Esophagus squamous epithelium (tissue), 5 donors: ENCODE measurements at regions not wholly inside any gene's neighbourhood (a gene's known extent, or its start where the extent isn't known, plus 50 kb on each side); places are given as distances from the start of the nearest gene placed in this dataset.

ENCODE experiments used
- DNase-seq: peaks from one replicate; lab custom pipeline; 2025; lab: John Stamatoyannopoulos, UW
- H3K27ac ChIP-seq, 4 donors: fragments of 200-600 bp; sonication (generic); one replicate each; pipeline ENCODE4 v1.5.1; 2016 to 2019; ENCODE audit warnings: mild to moderate bottlenecking in 1 of 4
- H3K27me3 ChIP-seq, 4 donors: fragments of 200-600 bp; sonication (generic); 1 replicate in 3 of 4; 2 replicates in 1 of 4; pipeline versions ENCODE4 v1.5.1 to v1.6.0; 2017 to 2021; ENCODE audit warnings: antibody characterized with exemption in 1 of 4
- H3K36me3 ChIP-seq, 3 donors: fragments of 200-600 bp; sonication (generic); one replicate each; pipeline ENCODE4 v1.5.1; 2016 to 2019
- H3K4me1 ChIP-seq, 3 donors: fragments of 200-600 bp; sonication (generic); one replicate each; pipeline ENCODE4 v1.5.1; 2017 to 2019
- H3K4me3 ChIP-seq, 4 donors: fragments of 200-600 bp; sonication (generic); 1 replicate in 3 of 4; 2 replicates in 1 of 4; pipeline ENCODE4 v1.5.1; 2016 to 2019; ENCODE audit warnings: mild to moderate bottlenecking in 2 of 4, moderate library complexity in 1 of 4
- H3K9me3 ChIP-seq, 3 donors: fragments of 200-600 bp; sonication (generic); one replicate each; pipeline ENCODE4 v1.5.1; 2016 to 2019
- POLR2A ChIP-seq, 4 donors: fragments of 450-650 bp; IDR thresholded peaks; one replicate each; pipeline ENCODE4 v1.6.1; 2017; ENCODE audit warnings: antibody characterized with exemption in 4 of 4, mild to moderate bottlenecking in 4 of 4, moderate library complexity in 3 of 4
- WGBS, 2 donors: methylation state at CpG; one replicate each; pipeline ENCODE4 v1.1.5; 2018; 5-methylcytosine and 5-hydroxymethylcytosine counted together
- intact Hi-C: fragments of 100-400 bp; cut with DNase I; formaldehyde crosslinking; loops from one replicate; pipeline ENCODE4 v1.15.0; 2022
- TF ChIP-seq, protein P1 (sequence below), 6 experiments: fragments of 450-650 bp in 4 of 6; fragments of 200-600 bp in 2 of 6; sonication (generic) in 2 of 6; IDR thresholded peaks; one replicate each; pipeline ENCODE4 v1.5.1; 2016 to 2019; ENCODE audit warnings: antibody characterized with exemption in 6 of 6, mild to moderate bottlenecking in 4 of 6, moderate library complexity in 4 of 6
- donor health status: DM: yes; HTN: yes; CAD: no.

DNA sequence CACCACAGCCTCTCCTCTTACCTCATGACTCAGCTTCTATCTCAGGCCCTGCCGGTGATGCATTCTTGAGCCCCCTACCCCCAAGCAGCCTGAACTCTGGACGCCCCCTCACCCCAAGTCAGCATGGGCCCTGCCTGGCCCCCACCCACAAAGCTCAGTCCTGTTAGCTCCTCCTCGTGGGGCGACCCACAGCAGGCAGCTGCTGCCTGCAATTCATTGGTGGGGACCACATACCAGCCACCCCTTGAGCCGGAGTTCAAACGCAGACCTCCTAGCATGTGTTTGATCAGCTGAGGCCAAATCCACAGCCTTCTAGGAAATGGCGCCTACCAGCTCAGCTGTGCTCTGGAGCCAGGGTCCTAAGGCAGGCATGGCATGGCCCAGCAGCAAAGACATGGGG is 111.8 kb downstream of the EFNB1 start:
- Histone ChIP-seq H3K9me3 (no peaks in the 10 kb centered on the region), H3K27ac (no peak overlapping the region), H3K4me1 (no peaks in the 10 kb centered on the region), H3K36me3 (no peaks in the 10 kb centered on the region), H3K4me3 (no peak overlapping the region), H3K27me3 (no peaks in the 10 kb centered on the region)
- WGBS, 2 donors = 75 to 80% methylated on average over 1 to 3 of the region's 7 CpGs
- TF ChIP-seq POLR2A (IDR thresholded peaks at IDR 0.05) = no peak
- TF ChIP-seq, protein P1, sequence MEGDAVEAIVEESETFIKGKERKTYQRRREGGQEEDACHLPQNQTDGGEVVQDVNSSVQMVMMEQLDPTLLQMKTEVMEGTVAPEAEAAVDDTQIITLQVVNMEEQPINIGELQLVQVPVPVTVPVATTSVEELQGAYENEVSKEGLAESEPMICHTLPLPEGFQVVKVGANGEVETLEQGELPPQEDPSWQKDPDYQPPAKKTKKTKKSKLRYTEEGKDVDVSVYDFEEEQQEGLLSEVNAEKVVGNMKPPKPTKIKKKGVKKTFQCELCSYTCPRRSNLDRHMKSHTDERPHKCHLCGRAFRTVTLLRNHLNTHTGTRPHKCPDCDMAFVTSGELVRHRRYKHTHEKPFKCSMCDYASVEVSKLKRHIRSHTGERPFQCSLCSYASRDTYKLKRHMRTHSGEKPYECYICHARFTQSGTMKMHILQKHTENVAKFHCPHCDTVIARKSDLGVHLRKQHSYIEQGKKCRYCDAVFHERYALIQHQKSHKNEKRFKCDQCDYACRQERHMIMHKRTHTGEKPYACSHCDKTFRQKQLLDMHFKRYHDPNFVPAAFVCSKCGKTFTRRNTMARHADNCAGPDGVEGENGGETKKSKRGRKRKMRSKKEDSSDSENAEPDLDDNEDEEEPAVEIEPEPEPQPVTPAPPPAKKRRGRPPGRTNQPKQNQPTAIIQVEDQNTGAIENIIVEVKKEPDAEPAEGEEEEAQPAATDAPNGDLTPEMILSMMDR (IDR thresholded peaks at IDR 0.05) = no peak
- no peak for DNase-seq
- intact Hi-C loops = no loop called here

DNA sequence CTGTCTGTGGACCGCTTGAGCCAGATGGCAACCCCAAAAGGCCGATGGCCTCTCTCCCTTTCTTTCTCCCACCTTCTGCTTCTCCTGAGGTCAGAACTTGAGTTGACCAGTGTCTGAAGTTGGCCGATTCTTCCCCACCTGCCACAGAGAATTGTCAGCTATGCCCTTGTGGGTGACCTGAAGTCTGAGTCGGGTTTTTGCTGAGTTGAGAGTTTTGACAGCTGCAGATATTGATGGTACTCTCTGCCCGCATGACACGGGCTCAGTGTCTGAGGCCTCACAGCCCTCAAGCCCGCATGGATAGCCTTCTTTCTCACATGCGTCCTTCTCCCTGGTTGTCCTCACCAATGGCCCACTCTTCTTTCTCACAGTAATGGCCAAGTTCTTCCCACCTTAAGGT is 111.0 kb downstream of the EFNB1 start:
- TF ChIP-seq POLR2A (IDR thresholded peaks at IDR 0.05) = no peak
- TF ChIP-seq, protein P1 (IDR thresholded peaks at IDR 0.05) = no peak
- no peaks in the 10 kb centered on the region for H3K9me3 ChIP-seq
- H3K27ac ChIP-seq = no peak overlapping the region
- DNase-seq = no peak
- 79 to 100% methylated on average over 2 to 8 of the region's 8 CpGs for WGBS, 2 donors
- H3K27me3 ChIP-seq = no peaks in the 10 kb centered on the region
- intact Hi-C loops = no loop called here
- H3K4me1 ChIP-seq = no peaks in the 10 kb centered on the region
- H3K36me3 ChIP-seq = no peaks in the 10 kb centered on the region
- no peak overlapping the region for H3K4me3 ChIP-seq

DNA sequence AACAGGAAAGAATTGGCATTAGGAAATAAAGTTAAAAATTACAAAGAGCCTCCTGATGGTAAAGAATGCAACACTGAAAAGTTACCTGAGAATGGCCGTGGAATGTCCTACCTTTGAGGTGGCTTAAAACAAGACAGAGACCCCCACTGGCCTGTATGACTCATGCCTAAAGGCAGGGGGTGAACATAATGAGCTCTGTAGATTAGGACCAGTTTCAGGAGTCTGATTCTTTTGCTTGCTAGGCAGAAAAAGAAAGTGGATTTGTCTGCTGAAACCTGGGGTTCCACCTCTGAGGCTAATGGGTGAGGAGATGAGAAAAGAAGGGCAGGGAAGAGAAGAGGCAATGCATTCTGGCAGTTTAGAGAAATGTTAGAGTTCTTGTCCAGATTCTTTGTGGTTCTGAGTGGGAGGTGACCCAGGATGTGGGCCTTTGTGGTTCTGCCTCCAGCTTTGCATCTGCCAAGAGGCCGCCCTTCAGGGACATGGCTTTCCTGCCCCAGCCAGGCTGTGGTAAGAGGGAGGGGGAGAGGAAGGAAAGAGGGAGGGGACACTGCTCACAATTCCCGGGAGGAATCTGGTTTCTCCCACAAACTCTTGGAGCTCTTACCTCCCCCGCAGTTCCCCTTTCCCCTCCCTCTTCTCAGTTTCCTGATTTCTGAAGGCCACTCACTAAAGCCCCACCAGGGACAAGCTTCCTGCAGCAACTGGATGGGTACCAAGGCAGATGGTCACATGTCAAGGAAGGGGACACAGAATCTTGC is 109.6 kb downstream of the EFNB1 start:
- intact Hi-C loops = no loop called here
- H3K27me3 ChIP-seq = no peaks in the 10 kb centered on the region
- no peak overlapping the region for H3K4me3 ChIP-seq
- no peak for DNase-seq
- TF ChIP-seq, protein P1 (IDR thresholded peaks at IDR 0.05) = no peak
- TF ChIP-seq POLR2A (IDR thresholded peaks at IDR 0.05) = no peak
- H3K27ac ChIP-seq = no peak overlapping the region
- H3K36me3 ChIP-seq = no peaks in the 10 kb centered on the region
- no peaks in the 10 kb centered on the region for H3K9me3 ChIP-seq
- H3K4me1 ChIP-seq = no peaks in the 10 kb centered on the region
- 57% methylated on average over 4 of the region's 4 CpGs; no CpG with 5 or more reads in 1 of the 2 donors for WGBS, 2 donors

DNA sequence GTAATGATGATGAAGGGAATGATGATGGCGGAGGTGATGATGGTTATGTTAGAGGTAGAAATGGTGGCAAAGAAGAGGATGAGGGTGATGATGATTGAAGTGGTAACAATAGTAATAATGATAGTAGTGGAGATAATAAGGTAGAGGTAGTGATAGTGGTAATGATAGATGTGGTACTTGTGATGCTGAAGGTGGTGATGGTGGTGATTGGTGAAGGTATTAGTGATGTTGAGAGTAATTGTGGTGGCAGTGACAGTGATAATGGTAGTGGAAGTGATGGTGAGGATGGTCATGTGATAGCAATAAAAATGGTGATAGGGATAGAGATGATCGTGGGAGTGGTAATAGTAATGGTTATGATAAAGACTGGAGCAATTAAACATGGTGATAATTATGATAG is 108.8 kb downstream of the EFNB1 start:
- intact Hi-C loops = no loop called here
- no peak for TF ChIP-seq POLR2A (IDR thresholded peaks at IDR 0.05)
- Histone ChIP-seq H3K4me3 (no peak overlapping the region), H3K36me3 (no peaks in the 10 kb centered on the region), H3K4me1 (no peaks in the 10 kb centered on the region), H3K27ac (no peak overlapping the region), H3K9me3 (no peaks in the 10 kb centered on the region), H3K27me3 (no peaks in the 10 kb centered on the region)
- DNase-seq = no peak
- 90 to 94% methylated on average over 2 of the region's 2 CpGs for WGBS, 2 donors

DNA sequence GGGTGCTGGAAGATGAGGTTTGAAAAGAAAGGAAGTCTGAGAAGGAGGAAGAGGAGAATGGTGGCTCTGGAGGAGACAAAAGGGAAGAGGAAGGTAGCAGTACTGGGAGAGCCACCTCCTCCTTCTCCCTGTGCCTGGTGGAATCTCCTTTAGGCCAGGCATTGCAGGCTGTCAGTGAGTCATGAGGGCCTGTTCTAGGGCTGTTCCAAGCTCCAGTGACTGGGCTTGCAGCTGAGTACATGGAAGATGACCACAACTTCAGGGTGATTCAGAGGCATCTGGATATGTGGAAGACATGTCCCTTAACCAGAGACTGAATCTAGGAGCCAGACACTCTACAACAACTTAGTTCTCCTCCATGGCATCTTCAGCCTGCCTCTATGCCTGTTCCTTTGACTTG is 107.8 kb downstream of the EFNB1 start:
- Histone ChIP-seq H3K4me1 (no peaks in the 10 kb centered on the region), H3K4me3 (no peak overlapping the region), H3K36me3 (no peaks in the 10 kb centered on the region), H3K27me3 (no peaks in the 10 kb centered on the region), H3K9me3 (no peaks in the 10 kb centered on the region), H3K27ac (no peak overlapping the region)
- intact Hi-C loops = no loop called here
- no peak for DNase-seq
- TF ChIP-seq, protein P1 (IDR thresholded peaks at IDR 0.05) = no peak
- no peak for TF ChIP-seq POLR2A (IDR thresholded peaks at IDR 0.05)
